Activated T-helper 2 cell treated with anti-CD3 and anti-CD28 coated beads, Interferon-gamma antibody, Interleukin-2, Interleukin-4, amounts not matched to agents 10 μg/mL and 5 μg/mL and 100 μg/mL, durations not matched to agents 14 hours and 24 hours and 36 hours (primary cell): ENCODE measurements at regions not wholly inside any gene's neighbourhood (a gene's known extent, or its start where the extent isn't known, plus 50 kb on each side); places are given as distances from the start of the nearest gene placed in this dataset.
"Not testable (repeated sequence)": the region's sequence is repeated elsewhere in the genome, so short reads cannot be mapped to it uniquely, and the experiment has no call there.

ENCODE experiments used
- DNase-seq: peaks from one replicate; pipeline ENCODE4 v3.0.0; 2021; ENCODE audit warnings: low spot score
- H3K27ac Mint-ChIP-seq: one replicate; pipeline ENCODE4 v1.8.0; 2021; ENCODE audit warnings: mixed read lengths
- H3K27me3 Mint-ChIP-seq: one replicate; pipeline ENCODE4 v1.8.0; 2021; ENCODE audit warnings: low read depth, mixed read lengths
- H3K36me3 Mint-ChIP-seq: one replicate; pipeline ENCODE4 v1.8.0; 2021; ENCODE audit warnings: low read depth, mixed read lengths
- H3K4me1 Mint-ChIP-seq: one replicate; pipeline ENCODE4 v1.8.0; 2021; ENCODE audit warnings: low read depth, mixed read lengths
- H3K4me3 Mint-ChIP-seq: one replicate; pipeline ENCODE4 v1.8.0; 2021; ENCODE audit warnings: low read depth, mild to moderate bottlenecking, moderate library complexity, mixed read lengths
- H3K9me3 Mint-ChIP-seq: one replicate; pipeline ENCODE4 v1.8.0; 2021; ENCODE audit warnings: mixed read lengths
- intact Hi-C: fragments of 100-400 bp; cut with micrococcal nuclease; formaldehyde crosslinking; loops from one replicate; pipeline ENCODE4 v1.15.1; 2023

- peaks cover 13% of the 10 kb centered on the region for H3K27me3 Mint-ChIP-seq
- H3K4me3 Mint-ChIP-seq, H3K36me3 Mint-ChIP-seq, DNase-seq, H3K27ac Mint-ChIP-seq, H3K9me3 Mint-ChIP-seq, intact Hi-C loops: not testable (repeated sequence)
- peaks cover 24% of the 10 kb centered on the region for H3K4me1 Mint-ChIP-seq
Measured at GRCh38 chr2:242085024-242085674, 215.6 kb downstream of the RTP5 start.

GRCh38 chr2:242085941-242086621, 216.6 kb downstream of the RTP5 start:
- H3K4me1 Mint-ChIP-seq: peaks cover 26% of the 10 kb centered on the region
- H3K36me3 Mint-ChIP-seq: no peaks in the 10 kb centered on the region
- intact Hi-C loops: no loop called here
- H3K27me3 Mint-ChIP-seq: peaks cover 13% of the 10 kb centered on the region
- H3K9me3 Mint-ChIP-seq: no peaks in the 10 kb centered on the region
- DNase-seq: no peak
- no peak overlapping the region for H3K27ac Mint-ChIP-seq
- H3K4me3 Mint-ChIP-seq: no peak overlapping the region

- peak overlapping the region; percentile 71 for H3K4me3 Mint-ChIP-seq
- H3K9me3 Mint-ChIP-seq, DNase-seq, H3K36me3 Mint-ChIP-seq, intact Hi-C loops: not testable (repeated sequence)
- H3K27me3 Mint-ChIP-seq: peaks cover 11% of the 10 kb centered on the region
- H3K27ac Mint-ChIP-seq: peak overlapping the region; percentile 38
- peaks cover 29% of the 10 kb centered on the region for H3K4me1 Mint-ChIP-seq
Measured at GRCh38 chr2:242088044-242088443, 218.5 kb downstream of the RTP5 start.

DNA sequence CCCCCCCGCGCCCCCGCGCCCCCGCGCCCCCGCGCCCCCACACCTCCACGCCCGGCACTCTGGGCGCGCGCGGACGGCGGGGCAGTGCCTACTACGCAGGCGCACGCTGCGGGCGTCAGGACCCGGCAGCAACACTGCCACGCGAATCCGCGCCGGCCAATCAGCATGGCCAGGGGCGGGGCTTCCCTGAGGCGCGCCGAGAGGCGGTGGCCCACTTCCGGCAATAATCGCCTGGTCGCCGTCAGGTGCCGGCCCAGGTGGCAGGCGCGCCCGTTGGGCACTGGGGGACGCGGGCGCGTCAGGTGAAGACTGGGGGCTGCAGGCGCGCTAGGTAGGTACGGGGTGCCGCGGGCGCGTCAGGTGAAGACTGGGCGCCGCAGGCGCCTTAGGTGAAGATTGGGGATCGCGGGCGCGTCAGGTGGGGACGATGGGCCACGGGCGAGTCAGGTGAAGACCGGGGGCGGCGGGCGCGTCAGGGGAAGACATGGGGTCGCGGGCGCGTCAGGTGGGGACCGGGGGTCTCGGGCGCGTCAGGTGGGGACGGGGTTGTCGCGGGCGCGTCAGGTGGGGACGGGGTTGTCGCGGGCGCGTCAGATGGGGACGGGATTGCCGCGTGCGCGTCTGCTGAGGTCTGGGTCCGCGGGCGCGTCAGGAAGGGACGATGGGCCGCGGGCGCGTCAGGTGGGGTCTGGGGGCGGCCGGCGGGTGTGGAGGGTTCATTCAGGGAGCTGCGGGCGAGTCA, 219.1 kb downstream of the RTP5 start:
- peak overlapping the region; percentile 79 for H3K27ac Mint-ChIP-seq
- H3K9me3 Mint-ChIP-seq: no peaks in the 10 kb centered on the region
- intact Hi-C loops: no loop called here
- peaks cover 29% of the 10 kb centered on the region for H3K4me1 Mint-ChIP-seq
- H3K27me3 Mint-ChIP-seq: peaks cover 11% of the 10 kb centered on the region
- no peaks in the 10 kb centered on the region for H3K36me3 Mint-ChIP-seq
- DNase-seq: peak; percentile 92
- H3K4me3 Mint-ChIP-seq: peak overlapping the region; percentile 83

DNA sequence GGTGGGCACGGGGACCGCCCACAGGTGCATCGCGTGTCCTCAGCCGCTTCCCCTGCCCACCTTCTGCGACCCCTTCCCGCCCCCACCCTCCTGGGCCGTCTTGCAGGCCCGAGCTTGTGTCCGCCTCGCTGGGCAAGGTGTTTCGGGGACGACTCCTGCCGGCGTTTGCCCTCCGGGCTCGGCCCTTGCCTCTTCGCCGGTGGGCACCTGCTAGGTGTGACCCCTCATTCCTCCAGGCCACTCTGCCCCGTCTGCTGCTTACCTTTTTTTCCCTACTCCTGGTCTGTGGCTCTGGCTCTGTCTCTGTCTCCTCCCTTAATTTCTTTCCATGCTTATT, 219.7 kb downstream of the RTP5 start:
- Mint-ChIP-seq H3K4me1 (peaks cover 29% of the 10 kb centered on the region), H3K27me3 (peaks cover 11% of the 10 kb centered on the region)
- H3K27ac Mint-ChIP-seq: not testable (repeated sequence)

DNA sequence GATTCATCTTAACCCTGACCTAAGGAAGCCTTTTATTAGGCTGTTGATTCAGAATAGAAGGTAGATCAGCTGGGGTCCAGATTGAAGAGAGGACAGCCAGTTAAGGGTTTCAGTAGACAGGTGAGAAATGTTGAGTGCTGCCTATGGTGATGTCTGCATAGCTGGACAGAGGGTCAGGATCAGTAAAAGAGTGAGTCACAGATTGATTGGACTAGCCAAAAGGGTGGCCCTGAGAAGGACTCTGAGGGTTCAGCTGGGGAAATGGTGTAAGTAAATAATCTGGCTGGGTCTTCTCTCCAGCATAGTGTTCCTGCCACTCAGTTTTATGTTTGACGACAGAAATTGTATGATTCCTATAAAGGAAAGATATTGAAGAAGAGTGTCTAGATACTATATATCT, 227.7 kb downstream of the RTP5 start:
- DNase-seq, H3K27ac Mint-ChIP-seq, H3K4me3 Mint-ChIP-seq, intact Hi-C loops, H3K4me1 Mint-ChIP-seq, H3K27me3 Mint-ChIP-seq, H3K9me3 Mint-ChIP-seq: not testable (repeated sequence)
- H3K36me3 Mint-ChIP-seq: peaks cover 15% of the 10 kb centered on the region

More for the DNA sequence above, 219.7 kb downstream of the RTP5 start:
- DNase-seq, intact Hi-C loops, H3K36me3 Mint-ChIP-seq, H3K9me3 Mint-ChIP-seq: not testable (repeated sequence)
- peak overlapping the region; percentile 81 for H3K4me3 Mint-ChIP-seq

- H3K27ac Mint-ChIP-seq: no peak overlapping the region
- intact Hi-C loops: no loop called here
- H3K9me3 Mint-ChIP-seq: no peaks in the 10 kb centered on the region
- DNase-seq: no peak
- H3K36me3 Mint-ChIP-seq: peaks cover 15% of the 10 kb centered on the region
- no peaks in the 10 kb centered on the region for H3K27me3 Mint-ChIP-seq
- H3K4me1 Mint-ChIP-seq: no peaks in the 10 kb centered on the region
- no peak overlapping the region for H3K4me3 Mint-ChIP-seq
Measured at GRCh38 chr2:242098034-242098433, 228.5 kb downstream of the RTP5 start.

- H3K27me3 Mint-ChIP-seq: no peaks in the 10 kb centered on the region
- H3K4me3 Mint-ChIP-seq: no peak overlapping the region
- H3K9me3 Mint-ChIP-seq: no peaks in the 10 kb centered on the region
- H3K4me1 Mint-ChIP-seq: no peaks in the 10 kb centered on the region
- DNase-seq: no peak
- intact Hi-C loops: no loop called here
- H3K36me3 Mint-ChIP-seq: peaks cover 15% of the 10 kb centered on the region
- no peak overlapping the region for H3K27ac Mint-ChIP-seq
Measured at GRCh38 chr2:242098445-242099128, 229.1 kb downstream of the RTP5 start.

GRCh38 chr2:242103093-242103492, 233.6 kb downstream of the RTP5 start:
- H3K27ac Mint-ChIP-seq, intact Hi-C loops, H3K9me3 Mint-ChIP-seq, DNase-seq, H3K27me3 Mint-ChIP-seq, H3K4me3 Mint-ChIP-seq: not testable (repeated sequence)
- Mint-ChIP-seq H3K36me3 (peaks cover 21% of the 10 kb centered on the region), H3K4me1 (peaks cover 11% of the 10 kb centered on the region)

GRCh38 chr2:242104202-242104956, 234.8 kb downstream of the RTP5 start:
- H3K27me3 Mint-ChIP-seq, intact Hi-C loops, H3K9me3 Mint-ChIP-seq, H3K4me3 Mint-ChIP-seq, DNase-seq: not testable (repeated sequence)
- peak overlapping the region; percentile 36 for H3K27ac Mint-ChIP-seq
- H3K4me1 Mint-ChIP-seq: peaks cover 11% of the 10 kb centered on the region
- H3K36me3 Mint-ChIP-seq: peaks cover 14% of the 10 kb centered on the region

- H3K9me3 Mint-ChIP-seq, intact Hi-C loops, H3K27ac Mint-ChIP-seq, DNase-seq, H3K27me3 Mint-ChIP-seq, H3K4me3 Mint-ChIP-seq: not testable (repeated sequence)
- Mint-ChIP-seq H3K36me3 (peaks cover 14% of the 10 kb centered on the region), H3K4me1 (peaks cover 12% of the 10 kb centered on the region)
Measured at GRCh38 chr2:242107065-242107464, 237.5 kb downstream of the RTP5 start.

GRCh38 chr2:242108797-242109500, 239.4 kb downstream of the RTP5 start:
- H3K36me3 Mint-ChIP-seq: peaks cover 14% of the 10 kb centered on the region
- intact Hi-C loops, H3K4me3 Mint-ChIP-seq: not testable (repeated sequence)

More at GRCh38 chr2:242108797-242109500, 239.4 kb downstream of the RTP5 start:
- peaks cover 13% of the 10 kb centered on the region for H3K4me1 Mint-ChIP-seq
- not testable (repeated sequence) for H3K27ac Mint-ChIP-seq, H3K27me3 Mint-ChIP-seq, H3K9me3 Mint-ChIP-seq, DNase-seq
